ENCODE measurements at regions not wholly inside any gene's neighbourhood (a gene's known extent, or its start where the extent isn't known, plus 50 kb on each side); places are given as distances from the start of the nearest gene placed in this dataset.

- H3K4me1 Mint-ChIP-seq, result peaks cover 5% of the 10 kb centered on the region; the same call in 2 of the 3 replicates
- H3K4me2 ChIP-seq, result no peak overlapping the region
- peaks cover 2% of the 10 kb centered on the region for H3K27me3 Mint-ChIP-seq (ENCODE audit: insufficient read depth, low read depth, poor library complexity)
- 0 out of 2 replicates have a peak, but pooled peaks cover 2% of the 10 kb centered on the region for H3K9me2 ChIP-seq (ENCODE audit: insufficient read depth)
- H3F3A ChIP-seq (replicated peaks; ENCODE audit: low read depth), result no peaks in the 10 kb centered on the region
- peak overlapping the region; percentile 3; the same call in 1 of the 2 replicates for H3K27ac Mint-ChIP-seq
- H3K36me3 ChIP-seq (ENCODE audit: insufficient read depth), result no peaks in the 10 kb centered on the region
- no peaks in the 10 kb centered on the region for H3K36me3 Mint-ChIP-seq (ENCODE audit: low read depth)
- H3K79me2 ChIP-seq (replicated peaks; ENCODE audit: insufficient read depth), result no peaks in the 10 kb centered on the region
- TF ChIP-seq EZH2phosphoT487 (IDR thresholded peaks at IDR 0.05; ENCODE audit: unreplicated experiment) (no peak), REST (IDR thresholded peaks at IDR 0.05; ENCODE audit: unreplicated experiment) (no peak), ETS1 (IDR thresholded peaks at IDR 0.05) (no peak), STAT1 (IDR thresholded peaks at IDR 0.05; ENCODE audit: unreplicated experiment) (no peak), JUNB (IDR thresholded peaks at IDR 0.05; ENCODE audit: unreplicated experiment) (no peak), ZNF114 (CRISPR knock-in tag; IDR thresholded peaks at IDR 0.05) (no peak), ZNF331 (CRISPR knock-in tag; IDR thresholded peaks at IDR 0.05; ENCODE audit: low read depth) (no peak), ZNF462 (CRISPR knock-in tag; IDR thresholded peaks at IDR 0.05) (no peak; the same call in 1 of the 2 replicates), CREB1 (CRISPR knock-in tag; IDR thresholded peaks at IDR 0.05; ENCODE audit: low read depth) (no peak), POLR2AphosphoS5 (IDR thresholded peaks at IDR 0.05; ENCODE audit: low read depth) (no peak), CTCF (conservative IDR thresholded peaks at IDR 0.05; ENCODE audit: low read depth in 2 of 2) (no peak), NANOG (IDR thresholded peaks at IDR 0.05; ENCODE audit: borderline replicate concordance) (no peak), EZH2 (IDR thresholded peaks at IDR 0.05; ENCODE audit: low read depth, unreplicated experiment) (no peak)
- peak overlapping the region; percentile 70; the same call in 1 of the 2 replicates for H2AFZ ChIP-seq
- H3K4me3 Mint-ChIP-seq, result no peak overlapping the region
- DNase-seq (ENCODE audit: low spot score) (peak; percentile 20), ATAC-seq (no peak; the same call in 2 of the 3 replicates)
- no peaks in the 10 kb centered on the region for H4K20me1 ChIP-seq (replicated peaks; ENCODE audit: insufficient read depth)
- H3K9me3 Mint-ChIP-seq, result no peaks in the 10 kb centered on the region
- no peak overlapping the region for H3K27ac ChIP-seq (ENCODE audit: low read depth)
- H3K27me3 ChIP-seq (ENCODE audit: insufficient read depth), result no peaks in the 10 kb centered on the region
- no peak overlapping the region for H3K4me3 ChIP-seq
- H3K4me1 ChIP-seq (ENCODE audit: insufficient read depth), result no peaks in the 10 kb centered on the region
Measured at GRCh38 chr7:112995059-112995824, 91.4 kb downstream of the GPR85 start.

All from GM23338 (cell line).